ENCODE measurements at regions not wholly inside any gene's neighbourhood (a gene's known extent, or its start where the extent isn't known, plus 50 kb on each side); places are given as distances from the start of the nearest gene placed in this dataset.

DNA sequence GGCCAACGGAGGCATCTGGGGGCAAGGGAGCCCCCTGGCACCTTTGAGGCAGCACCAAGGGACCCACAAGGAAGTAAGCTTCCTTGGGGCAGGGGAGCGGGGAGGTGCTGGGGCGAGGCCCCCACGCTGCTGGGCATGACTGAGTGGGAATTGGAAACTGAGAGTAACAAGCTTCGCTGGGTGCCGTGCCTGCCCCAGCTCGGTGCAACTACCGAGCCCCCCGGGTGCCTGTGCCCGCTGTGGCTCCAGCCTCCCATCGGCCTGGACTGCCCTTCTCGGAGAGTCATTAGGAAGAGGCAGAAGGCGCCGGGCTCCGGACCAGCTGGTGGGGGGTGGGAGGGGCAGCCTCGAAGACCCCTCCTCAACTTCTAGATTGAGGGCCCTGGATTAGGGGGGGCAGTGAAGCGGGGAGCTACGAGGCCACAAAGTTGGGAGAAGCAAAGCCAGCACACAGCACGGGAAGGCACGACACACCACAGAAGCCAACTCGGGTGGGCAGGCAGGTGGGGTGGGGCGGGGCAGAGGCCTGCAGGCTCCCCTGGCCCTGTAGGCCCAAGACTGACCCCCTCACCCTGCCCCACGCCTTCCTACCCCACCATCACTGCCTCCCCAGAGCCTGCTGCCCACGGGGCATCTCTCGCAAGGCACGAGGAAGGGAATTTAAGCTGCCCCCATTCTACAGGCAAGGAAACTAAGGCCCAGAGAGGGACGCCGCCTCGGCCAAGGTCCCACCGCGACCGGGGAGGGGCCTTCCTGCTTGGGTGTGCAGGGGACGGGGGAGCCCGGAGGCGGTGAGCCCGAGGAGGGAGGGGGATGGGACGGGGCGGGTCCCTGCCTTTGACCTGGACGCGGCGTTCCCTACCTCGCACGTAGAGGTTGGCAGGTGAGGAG is 83.2 kb downstream of the PTPRS start:
- TF ChIP-seq, protein P1, sequence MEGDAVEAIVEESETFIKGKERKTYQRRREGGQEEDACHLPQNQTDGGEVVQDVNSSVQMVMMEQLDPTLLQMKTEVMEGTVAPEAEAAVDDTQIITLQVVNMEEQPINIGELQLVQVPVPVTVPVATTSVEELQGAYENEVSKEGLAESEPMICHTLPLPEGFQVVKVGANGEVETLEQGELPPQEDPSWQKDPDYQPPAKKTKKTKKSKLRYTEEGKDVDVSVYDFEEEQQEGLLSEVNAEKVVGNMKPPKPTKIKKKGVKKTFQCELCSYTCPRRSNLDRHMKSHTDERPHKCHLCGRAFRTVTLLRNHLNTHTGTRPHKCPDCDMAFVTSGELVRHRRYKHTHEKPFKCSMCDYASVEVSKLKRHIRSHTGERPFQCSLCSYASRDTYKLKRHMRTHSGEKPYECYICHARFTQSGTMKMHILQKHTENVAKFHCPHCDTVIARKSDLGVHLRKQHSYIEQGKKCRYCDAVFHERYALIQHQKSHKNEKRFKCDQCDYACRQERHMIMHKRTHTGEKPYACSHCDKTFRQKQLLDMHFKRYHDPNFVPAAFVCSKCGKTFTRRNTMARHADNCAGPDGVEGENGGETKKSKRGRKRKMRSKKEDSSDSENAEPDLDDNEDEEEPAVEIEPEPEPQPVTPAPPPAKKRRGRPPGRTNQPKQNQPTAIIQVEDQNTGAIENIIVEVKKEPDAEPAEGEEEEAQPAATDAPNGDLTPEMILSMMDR (IDR thresholded peaks at IDR 0.05), result no peak
- TF ChIP-seq RCOR1 (IDR thresholded peaks at IDR 0.05; ENCODE audit: low read length), result no peak
- TF ChIP-seq CHD2 (IDR thresholded peaks at IDR 0.05; ENCODE audit: low read length, partially characterized antibody), result no peak
- TF ChIP-seq RAD21 (IDR thresholded peaks at IDR 0.05; ENCODE audit: low read length), result no peak
- no peak for TF ChIP-seq RFX5 (IDR thresholded peaks at IDR 0.05; ENCODE audit: low read length)
- TF ChIP-seq, protein P2, sequence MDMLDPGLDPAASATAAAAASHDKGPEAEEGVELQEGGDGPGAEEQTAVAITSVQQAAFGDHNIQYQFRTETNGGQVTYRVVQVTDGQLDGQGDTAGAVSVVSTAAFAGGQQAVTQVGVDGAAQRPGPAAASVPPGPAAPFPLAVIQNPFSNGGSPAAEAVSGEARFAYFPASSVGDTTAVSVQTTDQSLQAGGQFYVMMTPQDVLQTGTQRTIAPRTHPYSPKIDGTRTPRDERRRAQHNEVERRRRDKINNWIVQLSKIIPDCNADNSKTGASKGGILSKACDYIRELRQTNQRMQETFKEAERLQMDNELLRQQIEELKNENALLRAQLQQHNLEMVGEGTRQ (IDR thresholded peaks at IDR 0.05; ENCODE audit: borderline replicate concordance, low read depth, low read length), result no peak
- no peak for TF ChIP-seq EP300 (IDR thresholded peaks at IDR 0.05; ENCODE audit: borderline replicate concordance in 1 of 2, low read depth in 1 of 2, low read length in 1 of 2)
- TF ChIP-seq NFIC (IDR thresholded peaks at IDR 0.05; ENCODE audit: borderline replicate concordance), result no peak

Data from SK-N-SH (cell line).